ENCODE measurements at regions not wholly inside any gene's neighbourhood (a gene's known extent, or its start where the extent isn't known, plus 50 kb on each side); places are given as distances from the start of the nearest gene placed in this dataset.
"Not testable (repeated sequence)": the region's sequence is repeated elsewhere in the genome, so short reads cannot be mapped to it uniquely, and the experiment has no call there.

GRCh38 chr11:98625526-98625925, 395.2 kb upstream of the CNTN5 start:
- DNase-seq, result no peak

GRCh38 chr11:98630736-98631135, 390.0 kb upstream of the CNTN5 start:
- no peak for DNase-seq

GRCh38 chr11:98657711-98658110, 363.0 kb upstream of the CNTN5 start:
- DNase-seq, result no peak

GRCh38 chr11:98659431-98659830, 361.3 kb upstream of the CNTN5 start:
- DNase-seq, result no peak

GRCh38 chr11:98674390-98674789, 346.4 kb upstream of the CNTN5 start:
- no peak for DNase-seq

- no peak for DNase-seq
Observed at GRCh38 chr11:98679673-98680072, 341.1 kb upstream of the CNTN5 start.

- DNase-seq, result no peak
Observed at GRCh38 chr11:98701541-98701940, 319.2 kb upstream of the CNTN5 start.

GRCh38 chr11:98703779-98704556, 316.8 kb upstream of the CNTN5 start:
- DNase-seq, result no peak

- DNase-seq, result no peak
Observed at GRCh38 chr11:98710026-98710425, 310.7 kb upstream of the CNTN5 start.

- DNase-seq, result no peak
Observed at GRCh38 chr11:98710986-98711385, 309.8 kb upstream of the CNTN5 start.

GRCh38 chr11:98720951-98721350, 299.8 kb upstream of the CNTN5 start:
- DNase-seq, result no peak

- DNase-seq, result no peak
Observed at GRCh38 chr11:98725471-98725870, 295.3 kb upstream of the CNTN5 start.

- DNase-seq, result no peak
Observed at GRCh38 chr11:98728421-98728820, 292.3 kb upstream of the CNTN5 start.

GRCh38 chr11:98729118-98729517, 291.6 kb upstream of the CNTN5 start:
- DNase-seq, result no peak

GRCh38 chr11:98732947-98733346, 287.8 kb upstream of the CNTN5 start:
- no peak for DNase-seq

- DNase-seq, result not testable (repeated sequence)
Observed at GRCh38 chr11:98733378-98733777, 287.4 kb upstream of the CNTN5 start.

- no peak for DNase-seq
Observed at GRCh38 chr11:98734686-98735085, 286.1 kb upstream of the CNTN5 start.

- no peak for DNase-seq
Observed at GRCh38 chr11:98736833-98737232, 283.9 kb upstream of the CNTN5 start.

- no peak for DNase-seq
Observed at GRCh38 chr11:98740321-98740720, 280.4 kb upstream of the CNTN5 start.

GRCh38 chr11:98763446-98763845, 257.3 kb upstream of the CNTN5 start:
- DNase-seq, result not testable (repeated sequence)

- no peak for DNase-seq
Observed at GRCh38 chr11:98766903-98767302, 253.8 kb upstream of the CNTN5 start.

- not testable (repeated sequence) for DNase-seq
Observed at GRCh38 chr11:98770046-98770445, 250.7 kb upstream of the CNTN5 start.

GRCh38 chr11:98771791-98772190, 249.0 kb upstream of the CNTN5 start:
- DNase-seq, result no peak

GRCh38 chr11:98772893-98773292, 247.9 kb upstream of the CNTN5 start:
- DNase-seq, result no peak

- no peak for DNase-seq
Observed at GRCh38 chr11:98793276-98793675, 227.5 kb upstream of the CNTN5 start.
